Smooth muscle cell of the brain vasculature (primary cell): ENCODE measurements at regions not wholly inside any gene's neighbourhood (a gene's known extent, or its start where the extent isn't known, plus 50 kb on each side); places are given as distances from the start of the nearest gene placed in this dataset.
"Not testable (repeated sequence)": the region's sequence is repeated elsewhere in the genome, so short reads cannot be mapped to it uniquely, and the experiment has no call there.

Experiments used
- DNase-seq: peaks from one replicate; pipeline ENCODE4 v3.0.0-alpha.2; 2012; ENCODE audit warnings: low read depth, low spot score

GRCh38 chr12:124385219-124385969 lies 90.5 kb downstream of the RFLNA start:
- DNase-seq, result no peak

DNA sequence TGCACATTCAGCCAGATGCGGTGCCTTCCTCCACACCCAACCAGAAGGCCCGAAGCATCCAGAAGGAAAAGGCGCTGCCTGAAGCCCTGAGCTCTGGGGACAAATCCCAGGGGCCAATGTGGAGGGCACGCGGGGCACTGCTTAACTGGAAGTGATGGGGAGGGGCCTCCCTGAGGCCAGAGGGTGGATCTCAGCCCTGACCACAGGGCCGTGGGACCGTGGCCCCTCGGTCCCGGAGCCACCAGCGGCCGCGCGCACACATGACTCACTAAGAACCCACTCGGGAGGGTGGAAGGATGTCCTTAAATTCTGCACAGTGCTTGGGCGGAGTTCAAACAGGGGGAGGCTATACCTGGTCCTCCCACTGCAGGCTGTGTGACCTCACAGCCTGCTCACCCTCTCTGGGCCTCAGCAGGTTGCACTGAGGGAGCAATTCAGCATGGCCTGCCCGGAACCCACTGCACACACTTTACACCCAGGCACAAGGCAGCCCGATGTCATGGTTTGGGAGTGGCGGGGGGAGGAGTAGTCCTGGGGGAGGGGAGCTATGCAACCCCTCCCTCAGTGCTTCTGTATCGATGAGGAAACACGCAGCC lies 89.5 kb downstream of the RFLNA start:
- no peak for DNase-seq

GRCh38 chr12:124383028-124383427 lies 88.1 kb downstream of the RFLNA start:
- no peak for DNase-seq

DNA sequence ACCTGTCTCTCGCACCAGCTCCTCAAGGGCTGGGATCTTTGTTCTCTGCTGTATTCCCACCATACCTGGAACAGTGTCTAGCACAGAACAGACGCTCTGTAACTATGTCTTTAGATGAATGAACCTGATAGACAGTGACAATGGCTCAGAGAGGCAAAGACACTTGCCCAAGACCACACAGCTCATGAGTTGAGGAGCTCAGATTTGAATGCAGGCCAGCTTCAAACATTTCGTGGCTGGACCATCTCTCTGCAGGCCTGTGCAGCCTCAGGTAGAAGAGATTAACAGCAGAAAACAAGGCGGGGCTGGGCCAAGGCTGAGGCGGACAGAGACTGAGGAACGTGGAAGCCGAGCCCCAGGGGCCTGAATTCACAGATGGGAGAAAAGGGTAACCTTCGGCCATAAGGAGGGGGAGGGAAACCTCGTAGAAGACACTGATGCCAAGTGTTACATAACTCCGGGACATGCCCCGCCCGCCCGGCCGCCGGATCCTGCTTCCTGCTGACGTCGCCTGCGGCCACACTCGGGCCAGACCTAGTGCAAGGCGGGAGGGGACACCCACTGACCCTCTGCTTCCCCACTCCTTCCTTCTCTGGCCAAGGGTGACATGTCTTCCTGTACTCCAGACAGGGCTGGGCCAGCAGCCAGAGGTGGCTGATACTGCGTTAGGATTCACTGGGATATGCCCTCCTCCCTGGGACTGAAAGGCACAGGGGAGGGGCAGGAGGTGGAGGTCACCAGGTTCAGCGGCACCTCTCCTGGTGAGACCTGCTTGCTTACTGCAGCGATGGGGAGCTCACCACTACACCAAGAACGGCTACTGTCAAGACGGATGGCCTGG lies 86.8 kb downstream of the RFLNA start:
- DNase-seq, result no peak

DNA sequence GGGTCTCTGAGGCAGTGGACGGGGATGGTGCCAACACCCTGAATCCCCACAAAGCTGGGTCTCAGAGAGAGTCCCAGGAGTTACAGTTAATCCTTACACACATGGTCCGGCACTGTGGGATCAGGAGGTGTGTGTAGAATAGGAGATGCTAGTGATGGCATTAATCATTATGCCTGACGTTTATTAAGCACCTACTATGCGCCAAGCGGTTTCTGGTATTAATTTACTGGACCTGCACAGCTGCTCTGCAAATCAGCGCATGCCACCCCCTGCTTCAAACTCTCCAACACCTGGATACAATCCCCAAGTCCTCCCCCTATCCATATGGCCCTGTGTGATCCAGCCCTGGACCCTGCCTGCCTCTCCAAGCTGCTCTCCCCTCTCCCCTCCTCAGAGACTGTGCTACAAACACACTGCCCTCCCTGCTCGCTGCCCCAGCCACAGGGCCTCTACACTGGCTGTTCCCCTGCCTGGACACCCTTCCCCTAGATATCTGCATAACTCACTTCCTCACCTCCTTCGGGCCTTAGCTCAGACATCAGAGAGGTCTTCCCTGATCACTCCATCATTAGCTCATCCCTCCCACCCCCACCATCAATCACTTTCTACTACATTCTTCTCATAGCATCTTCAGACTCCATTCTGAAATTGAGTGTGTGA lies 86.0 kb downstream of the RFLNA start:
- DNase-seq, result no peak

DNA sequence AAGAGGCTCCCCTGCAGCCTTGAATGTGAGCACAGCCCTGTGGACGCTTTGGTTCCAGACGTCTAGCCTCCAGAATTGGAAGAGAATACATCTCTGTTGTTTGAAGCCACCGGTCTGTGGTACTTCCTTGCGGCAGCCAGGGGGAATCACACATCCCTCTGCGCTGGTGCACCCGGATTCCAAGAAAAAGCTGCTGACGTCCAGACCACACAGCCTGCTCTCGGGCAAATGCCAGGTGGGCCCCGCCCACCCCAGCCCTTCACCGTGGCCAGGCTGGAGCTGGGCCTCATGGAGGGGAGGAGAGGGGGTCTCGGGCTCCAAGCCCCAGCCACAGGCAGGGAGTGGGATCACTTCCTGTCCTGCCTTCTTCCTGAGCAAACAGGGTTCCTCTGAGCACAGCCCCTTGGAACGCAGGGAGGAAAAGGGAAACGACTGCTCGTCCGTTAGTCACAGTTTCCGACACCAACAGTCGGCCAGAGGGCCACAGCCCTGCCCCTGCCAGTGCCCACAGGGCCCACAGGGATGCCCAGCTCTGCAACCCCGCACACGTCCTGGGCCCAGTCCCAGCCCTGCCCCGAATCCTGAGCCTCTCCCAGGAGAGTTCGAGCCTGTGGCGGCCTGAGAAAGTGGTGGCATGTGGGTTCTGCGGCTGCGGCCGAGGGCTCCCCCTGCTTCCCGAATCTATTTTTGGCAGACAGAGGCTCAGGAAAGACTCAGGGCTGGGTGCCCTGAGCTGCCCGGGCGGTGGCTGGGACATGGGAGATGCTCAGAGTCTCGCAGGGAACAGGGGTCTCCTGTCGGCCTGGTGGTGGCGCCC lies 85.3 kb downstream of the RFLNA start:
- DNase-seq, result no peak

GRCh38 chr12:124379379-124379937 lies 84.6 kb downstream of the RFLNA start:
- DNase-seq, result no peak

- no peak for DNase-seq
These were observed 84.0 kb downstream of the RFLNA start for GRCh38 chr12:124378926-124379325.

DNA sequence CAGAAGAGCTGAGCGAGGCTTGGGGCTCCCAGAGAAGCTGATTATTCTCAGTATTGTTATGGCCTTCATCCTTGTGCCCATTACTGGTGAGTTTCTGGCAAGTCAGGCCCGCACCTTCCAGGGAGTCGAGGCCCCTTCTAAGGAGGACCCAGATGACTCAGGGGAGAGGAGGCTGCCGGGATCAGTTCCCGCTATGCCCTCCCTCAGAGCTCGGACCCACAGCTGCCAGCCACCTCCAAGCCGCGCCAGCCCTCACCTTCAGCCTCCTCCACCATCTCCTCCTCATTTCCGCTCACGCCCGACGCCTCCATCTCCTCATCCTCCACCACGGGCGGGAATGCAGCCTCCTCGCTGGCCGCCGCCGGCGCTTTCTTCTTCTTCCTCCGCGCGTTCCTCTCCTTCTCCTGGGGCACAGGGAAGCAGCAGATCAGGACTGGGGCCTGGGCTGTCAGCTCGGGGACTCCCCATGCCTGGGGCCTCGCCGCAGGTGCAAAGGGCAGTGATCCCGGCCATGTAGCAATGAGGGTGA lies 83.2 kb downstream of the RFLNA start:
- DNase-seq, result no peak

GRCh38 chr12:124376435-124376834 lies 81.5 kb downstream of the RFLNA start:
- no peak for DNase-seq

DNA sequence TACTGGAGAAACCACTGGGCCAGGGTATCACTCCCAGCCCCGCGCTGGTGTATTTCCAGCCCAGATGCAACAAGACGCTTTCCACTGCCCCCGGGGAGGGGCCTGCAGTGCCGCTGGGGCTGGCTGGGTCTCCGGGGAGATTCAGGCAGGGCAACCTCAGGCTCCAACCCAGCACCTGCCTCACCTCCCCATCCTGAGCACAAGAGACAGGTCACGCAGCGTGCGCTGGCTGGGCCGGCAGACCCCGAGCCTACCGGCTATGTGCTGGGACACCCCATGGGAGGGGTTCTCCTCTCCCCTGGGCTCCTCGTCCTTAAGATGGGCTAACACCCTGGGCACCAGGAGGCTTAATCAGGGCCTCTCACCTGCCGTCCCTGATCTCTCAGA lies 80.9 kb downstream of the RFLNA start:
- no peak for DNase-seq

DNA sequence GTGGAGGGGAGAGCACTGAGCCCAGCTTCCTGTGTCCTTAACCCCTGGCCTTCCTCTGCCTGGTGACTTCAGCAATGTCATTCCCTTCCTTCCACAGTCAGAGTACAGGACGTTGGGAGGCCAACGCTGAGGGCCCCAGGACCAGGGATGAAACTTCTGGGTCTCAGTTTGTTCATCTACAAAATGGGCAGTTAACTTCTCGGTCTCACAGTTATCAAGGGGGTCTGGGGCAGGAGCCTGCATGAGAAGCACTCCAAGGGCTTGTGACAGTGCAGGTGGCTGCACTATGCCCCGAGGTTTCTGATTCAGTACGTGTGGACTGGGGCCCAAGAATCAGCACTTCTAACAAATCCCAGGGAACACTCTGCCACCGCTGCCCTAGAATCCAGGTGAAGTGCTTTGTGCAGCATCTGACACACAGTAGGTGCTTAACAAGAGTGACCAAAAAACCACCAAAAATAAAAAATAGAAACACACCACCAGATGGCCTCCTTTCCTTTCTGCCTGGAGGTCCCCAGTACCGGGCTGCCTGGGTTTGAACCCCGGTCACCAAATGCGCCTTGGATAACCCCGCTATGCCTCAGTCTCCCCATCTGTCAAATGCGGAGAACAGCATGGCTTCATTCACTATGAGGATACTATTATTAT lies 80.4 kb downstream of the RFLNA start:
- DNase-seq, result no peak

DNA sequence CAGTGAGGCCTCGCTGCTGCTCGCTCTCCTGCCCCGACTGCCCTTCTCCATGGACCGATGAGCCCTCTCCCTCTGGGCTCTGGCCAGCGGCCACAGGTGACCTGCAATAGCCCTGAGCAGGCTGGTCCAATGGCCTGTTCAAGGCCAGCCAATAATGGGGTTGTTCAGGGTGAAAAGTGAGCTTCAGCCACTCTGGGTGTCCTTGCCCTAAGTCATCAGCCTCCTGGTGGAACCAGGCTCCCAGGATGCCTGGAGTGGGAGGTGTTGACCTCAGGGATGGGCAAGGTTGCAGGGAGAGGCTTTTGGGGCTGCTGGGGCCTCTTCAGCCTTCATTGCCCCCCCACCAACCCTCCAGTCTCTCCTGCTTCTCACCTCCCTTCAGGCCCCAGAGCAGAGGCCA lies 79.7 kb downstream of the RFLNA start:
- DNase-seq, result no peak

DNA sequence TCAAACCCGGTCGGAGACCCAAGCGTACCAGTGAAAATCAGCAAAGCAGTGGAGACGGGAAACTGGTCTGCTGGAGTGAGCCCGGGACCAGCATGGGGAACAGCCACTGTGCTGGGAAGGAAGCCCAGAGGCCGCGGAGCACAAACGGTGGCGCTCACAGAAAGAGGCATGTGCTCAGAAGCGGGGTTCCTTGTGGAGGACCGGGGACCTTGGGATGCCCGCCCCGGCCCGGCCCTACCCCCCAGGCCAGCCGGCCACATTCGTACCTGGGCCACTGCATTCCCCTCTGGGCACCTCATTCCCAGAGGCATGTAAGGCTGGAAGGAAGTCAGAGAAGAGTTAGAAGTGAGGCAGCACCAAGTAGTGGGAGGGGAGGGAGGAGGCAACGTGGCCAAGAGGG lies 79.3 kb downstream of the RFLNA start:
- DNase-seq, result no peak

DNA sequence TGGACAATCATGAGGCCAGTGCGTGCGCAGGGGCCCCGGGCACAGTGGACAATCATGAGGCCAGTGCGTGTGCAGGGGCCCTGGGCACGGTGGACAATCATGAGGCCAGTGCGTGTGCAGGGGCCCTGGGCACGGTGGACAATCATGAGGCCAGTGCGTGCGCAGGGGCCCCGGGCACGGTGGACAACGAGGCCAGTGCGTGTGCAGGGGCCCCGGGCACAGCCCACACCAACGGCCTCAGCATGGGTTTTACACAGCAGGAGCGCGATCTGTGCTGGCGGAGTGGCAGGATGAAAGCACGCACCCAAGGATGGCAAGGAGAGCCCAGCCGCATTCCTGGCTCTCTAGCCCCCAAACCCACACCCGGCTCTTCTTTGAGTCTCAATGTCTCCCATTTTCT lies 78.8 kb downstream of the RFLNA start:
- DNase-seq, result not testable (repeated sequence)

DNA sequence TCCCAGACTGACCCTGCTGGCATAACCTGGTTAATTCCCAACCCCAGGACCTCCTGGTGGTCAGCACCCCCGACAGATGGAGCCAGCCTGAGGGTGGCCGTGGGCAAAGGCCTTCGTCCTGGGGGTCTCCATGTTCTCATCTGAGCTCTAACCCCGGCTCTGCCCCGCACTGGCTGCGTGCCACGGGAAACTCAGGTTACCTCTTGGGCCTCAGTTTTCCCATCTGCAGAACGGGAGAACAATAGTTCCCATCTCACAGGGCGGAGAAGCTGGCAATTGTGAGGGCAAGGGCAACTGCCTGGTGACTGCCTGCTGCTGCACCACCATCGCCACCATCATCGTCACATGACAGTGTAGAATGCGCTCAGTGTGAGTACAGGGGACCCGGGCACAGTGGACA lies 77.9 kb downstream of the RFLNA start:
- no peak for DNase-seq

GRCh38 chr12:124371970-124372555 lies 77.2 kb downstream of the RFLNA start:
- no peak for DNase-seq

DNA sequence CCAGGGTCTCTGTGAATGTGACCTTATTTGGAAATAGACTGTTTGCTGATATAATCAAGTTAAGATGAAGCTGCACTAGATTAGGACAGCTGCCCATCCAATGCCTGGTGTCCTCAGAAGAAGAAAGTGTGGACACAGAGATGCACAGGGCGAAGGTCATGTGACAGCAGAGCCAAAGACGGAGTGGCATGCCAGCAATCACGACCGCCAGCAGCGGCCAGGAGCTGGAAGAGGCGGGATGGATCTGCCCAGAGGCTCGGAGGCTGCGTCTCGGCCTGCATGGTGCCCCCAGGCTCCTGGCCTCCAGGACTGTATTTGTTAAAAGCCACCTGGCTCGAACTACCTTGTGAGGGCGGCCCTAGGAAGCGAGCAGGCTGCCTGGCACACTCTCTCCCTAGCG lies 76.5 kb downstream of the RFLNA start:
- DNase-seq, result no peak

- DNase-seq, result no peak
These were observed 76.0 kb downstream of the RFLNA start for GRCh38 chr12:124370851-124371250.

GRCh38 chr12:124370384-124370783 lies 75.5 kb downstream of the RFLNA start:
- no peak for DNase-seq
